PFSK-1 (cell line): ENCODE measurements at regions not wholly inside any gene's neighbourhood (a gene's known extent, or its start where the extent isn't known, plus 50 kb on each side); places are given as distances from the start of the nearest gene placed in this dataset.

Source experiments
- FOXP2 ChIP-seq: optimal IDR thresholded peaks from 2 replicates; pipeline ENCODE3; 2011; ENCODE audit warnings: borderline replicate concordance, control low read depth, inconsistent platforms; ENCODE audit not compliant: insufficient read depth; ENCODE audit errors: extremely low read length, extremely low read depth
- POLR2AphosphoS5 ChIP-seq: IDR thresholded peaks from 2 replicates; pipeline ENCODE4 v1.6.1; 2012; ENCODE audit warnings: low read depth, mild to moderate bottlenecking, control low read depth, low read length, moderate library complexity
- REST ChIP-seq, 2 experiments: IDR thresholded peaks; 2 replicates each; pipeline versions ENCODE4 v1.6.1 to v1.8.0; 2011 to 2012; ENCODE audit warnings: low read depth in 2 of 2, low read length in 2 of 2, control low read depth in 1 of 2, inconsistent platforms in 1 of 2, mild to moderate bottlenecking in 1 of 2, moderate library complexity in 1 of 2; ENCODE audit not compliant: insufficient read depth in 1 of 2
- SIN3A ChIP-seq: IDR thresholded peaks from 2 replicates; pipeline ENCODE4 v1.6.1; 2012; ENCODE audit warnings: mild to moderate bottlenecking, low read length, moderate library complexity, borderline replicate concordance; ENCODE audit not compliant: insufficient read depth
- TAF1 ChIP-seq: IDR thresholded peaks from 2 replicates; pipeline ENCODE4 v1.6.1; 2012; ENCODE audit warnings: low read length, control low read depth, borderline replicate concordance; ENCODE audit not compliant: insufficient read depth

- no peak for TF ChIP-seq TAF1
- no peak for TF ChIP-seq REST (IDR thresholded peaks at IDR 0.05; ENCODE audit: insufficient read depth in 1 of 2, low read depth in 2 of 2, low read length in 2 of 2)
- TF ChIP-seq POLR2AphosphoS5 = no peak
- no peak for TF ChIP-seq FOXP2
- TF ChIP-seq SIN3A = no peak
Observed at GRCh38 chr14:56379956-56380355, 199.6 kb upstream of the TMEM260 start.

- TF ChIP-seq POLR2AphosphoS5 = no peak
Observed at GRCh38 chr14:56386024-56386423, 193.6 kb upstream of the TMEM260 start.

GRCh38 chr14:56390859-56391258 is 188.7 kb upstream of the TMEM260 start:
- no peak for TF ChIP-seq TAF1
- no peak for TF ChIP-seq POLR2AphosphoS5
- TF ChIP-seq REST (IDR thresholded peaks at IDR 0.05; ENCODE audit: insufficient read depth in 1 of 2, low read depth in 2 of 2, low read length in 2 of 2) = no peak
- no peak for TF ChIP-seq SIN3A

GRCh38 chr14:56394826-56395530 is 184.6 kb upstream of the TMEM260 start:
- TF ChIP-seq FOXP2 (no peak), POLR2AphosphoS5 (no peak), SIN3A (no peak), TAF1 (no peak), REST (IDR thresholded peaks at IDR 0.05; ENCODE audit: insufficient read depth in 1 of 2, low read depth in 2 of 2, low read length in 2 of 2) (no peak)

- TF ChIP-seq SIN3A (no peak), FOXP2 (no peak)
Observed at GRCh38 chr14:56400109-56400825, 179.3 kb upstream of the TMEM260 start.

GRCh38 chr14:56412468-56413434 is 166.8 kb upstream of the TMEM260 start:
- no peak for TF ChIP-seq TAF1
- TF ChIP-seq POLR2AphosphoS5 = no peak
- TF ChIP-seq SIN3A = no peak
- no peak for TF ChIP-seq REST (IDR thresholded peaks at IDR 0.05; ENCODE audit: insufficient read depth in 1 of 2, low read depth in 2 of 2, low read length in 2 of 2)
- no peak for TF ChIP-seq FOXP2
